T1000 (cell line): ENCODE measurements at regions not wholly inside any gene's neighbourhood (a gene's known extent, or its start where the extent isn't known, plus 50 kb on each side); places are given as distances from the start of the nearest gene placed in this dataset.
A peak's percentile ranks its signal among the peaks of the same experiment; 100 is the strongest.
"Not testable (repeated sequence)": the region's sequence is repeated elsewhere in the genome, so short reads cannot be mapped to it uniquely, and the experiment has no call there.

Experiments used
- DNase-seq: peaks from one replicate; lab custom pipeline; 2025; ENCODE audit warnings: mixed read lengths; lab: John Stamatoyannopoulos, UW

- no peak for DNase-seq
Observed at GRCh38 chr2:153532140-153532539, 53.6 kb upstream of the RPRM start.

DNA sequence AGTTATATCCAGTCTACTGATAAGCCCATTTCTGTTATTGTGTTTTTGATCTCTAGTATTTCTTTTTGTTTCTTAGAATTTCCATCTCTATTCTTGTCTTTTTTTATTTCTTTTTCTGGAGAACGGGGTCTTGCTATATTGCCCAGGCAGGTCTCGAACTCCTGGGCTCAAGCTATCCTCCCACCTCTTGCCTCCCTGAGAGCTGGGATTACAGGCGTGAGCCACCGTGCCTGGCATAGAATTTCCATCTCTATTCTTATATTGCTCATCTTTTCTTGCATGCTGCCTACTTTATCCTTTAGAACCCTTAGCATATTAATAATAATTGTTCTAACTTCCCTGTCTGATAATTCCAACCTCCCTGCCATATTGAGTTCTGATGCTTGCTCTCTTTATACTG, 55.2 kb upstream of the RPRM start:
- not testable (repeated sequence) for DNase-seq

DNA sequence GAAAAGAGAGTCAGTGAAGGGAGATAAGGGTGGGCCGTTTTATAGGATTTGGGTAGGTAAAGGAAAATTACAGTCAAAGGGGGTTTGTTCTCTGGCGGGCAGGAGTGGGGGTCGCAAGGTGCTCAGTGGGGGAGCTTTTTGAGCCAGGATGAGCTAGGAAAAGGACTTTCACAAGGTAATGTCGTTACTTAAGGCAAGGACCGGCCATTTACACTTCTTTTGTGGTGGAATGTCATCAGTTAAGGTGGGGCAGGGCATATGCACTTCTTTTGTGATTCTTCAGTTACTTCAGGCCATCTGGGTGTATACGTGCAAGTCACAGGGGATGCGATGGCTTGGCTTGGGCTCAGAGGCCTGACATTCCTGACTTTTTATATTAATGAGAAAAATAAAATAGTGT, 56.0 kb upstream of the RPRM start:
- DNase-seq: not testable (repeated sequence)

DNA sequence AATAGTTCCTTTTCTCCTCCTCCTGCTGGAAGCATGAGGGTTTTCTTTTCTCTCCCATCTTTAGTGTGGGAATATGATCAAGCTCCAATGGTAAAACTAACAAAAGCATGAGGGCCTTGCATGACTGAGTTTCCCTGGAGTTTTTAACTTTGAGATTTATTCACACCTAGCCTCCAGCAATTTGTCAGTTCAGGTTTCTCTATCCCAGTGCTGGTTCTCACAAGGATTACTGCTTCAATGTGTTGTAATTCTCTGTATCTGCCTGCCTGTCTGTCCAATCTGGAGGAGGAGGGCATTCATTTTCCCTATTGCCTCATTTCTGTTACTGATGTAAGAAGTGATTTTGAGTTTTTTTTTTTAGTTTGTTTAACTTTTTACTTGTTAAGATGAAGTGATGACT, 57.6 kb upstream of the RPRM start:
- no peak for DNase-seq

DNA sequence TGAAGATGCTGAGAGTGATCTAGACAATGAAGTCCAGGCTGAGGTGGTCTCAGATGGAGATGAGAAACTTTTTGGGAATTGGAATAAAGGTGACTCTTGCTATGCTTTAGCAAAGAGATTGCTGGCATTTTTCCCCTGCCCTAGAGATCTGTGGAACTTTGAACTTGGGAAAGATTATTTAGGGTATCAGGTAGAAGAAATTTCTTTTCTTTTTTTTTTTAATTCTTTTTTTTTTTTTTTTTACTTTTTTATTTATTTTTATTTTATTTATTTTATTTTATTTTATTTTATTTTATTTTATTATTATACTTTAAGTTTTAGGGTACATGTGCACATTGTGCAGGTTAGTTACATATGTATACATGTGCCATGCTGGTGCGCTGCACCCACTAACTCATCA, 59.5 kb upstream of the RPRM start:
- DNase-seq: not testable (repeated sequence)

DNA sequence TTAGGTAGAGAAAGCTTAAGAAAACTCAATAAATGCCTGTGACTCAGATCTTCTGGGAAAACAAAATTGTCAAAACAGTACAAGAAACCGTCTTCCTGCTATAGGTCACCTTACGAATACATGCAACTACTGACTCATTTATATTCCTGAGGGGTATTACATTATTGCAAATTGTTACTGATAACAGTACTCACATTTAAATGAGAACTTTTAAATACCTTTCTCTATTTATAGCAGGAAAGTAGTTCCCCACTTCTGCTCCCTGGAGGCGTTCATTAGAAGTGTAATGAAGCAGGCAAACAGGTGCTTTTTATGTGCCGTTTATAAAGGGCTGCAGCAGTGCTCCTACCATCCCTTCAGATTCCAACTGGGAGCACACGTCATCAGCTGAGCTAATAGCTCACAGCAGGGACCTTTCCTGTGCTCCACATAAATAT, 65.1 kb upstream of the RPRM start:
- peak; percentile 17 for DNase-seq

- no peak for DNase-seq
Observed at GRCh38 chr2:153546358-153546757, 67.8 kb upstream of the RPRM start.

DNA sequence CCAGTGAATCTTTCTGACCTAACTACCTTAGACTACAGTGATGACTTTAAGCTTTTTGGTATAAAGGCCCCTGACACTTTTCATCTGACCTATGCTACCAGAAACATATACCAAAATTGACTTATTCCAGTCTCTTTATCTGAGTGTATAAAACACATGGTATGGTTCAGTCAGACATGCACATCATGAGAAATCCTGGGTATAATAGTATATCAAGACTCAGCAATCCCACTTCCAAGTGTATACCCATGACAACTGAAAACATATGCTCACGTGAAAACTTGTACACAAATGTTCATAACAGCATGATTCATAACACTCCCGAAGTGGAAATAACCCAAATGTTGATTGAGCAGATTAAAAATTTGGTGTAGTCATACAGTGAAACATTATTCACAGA, 70.0 kb upstream of the RPRM start:
- DNase-seq: no peak

DNA sequence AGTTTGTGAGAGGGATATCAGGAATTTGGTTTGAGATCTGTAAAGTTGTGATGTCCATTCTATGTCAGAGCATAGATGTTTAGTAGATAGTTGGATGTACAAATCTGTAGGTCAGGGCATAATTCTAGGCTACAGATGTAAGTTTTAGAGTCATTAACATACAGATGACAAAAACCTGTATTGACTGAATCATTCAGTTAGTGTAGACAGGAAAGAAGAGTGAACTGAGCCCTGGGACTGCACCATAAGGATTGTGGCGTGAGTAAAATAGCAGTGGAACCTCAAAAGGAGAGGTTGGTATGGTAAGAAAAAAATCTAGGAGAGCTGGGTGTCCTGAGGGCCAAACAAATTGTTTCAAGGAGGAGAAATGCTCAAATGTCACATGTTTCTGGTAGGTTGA, 73.1 kb upstream of the RPRM start:
- DNase-seq: no peak

GRCh38 chr2:153557211-153557610, 78.6 kb upstream of the RPRM start:
- DNase-seq: no peak

GRCh38 chr2:153557714-153558113, 79.2 kb upstream of the RPRM start:
- no peak for DNase-seq

- DNase-seq: no peak
Observed at GRCh38 chr2:153558247-153558646, 79.7 kb upstream of the RPRM start.

- no peak for DNase-seq
Observed at GRCh38 chr2:153567367-153567766, 88.8 kb upstream of the RPRM start.

DNA sequence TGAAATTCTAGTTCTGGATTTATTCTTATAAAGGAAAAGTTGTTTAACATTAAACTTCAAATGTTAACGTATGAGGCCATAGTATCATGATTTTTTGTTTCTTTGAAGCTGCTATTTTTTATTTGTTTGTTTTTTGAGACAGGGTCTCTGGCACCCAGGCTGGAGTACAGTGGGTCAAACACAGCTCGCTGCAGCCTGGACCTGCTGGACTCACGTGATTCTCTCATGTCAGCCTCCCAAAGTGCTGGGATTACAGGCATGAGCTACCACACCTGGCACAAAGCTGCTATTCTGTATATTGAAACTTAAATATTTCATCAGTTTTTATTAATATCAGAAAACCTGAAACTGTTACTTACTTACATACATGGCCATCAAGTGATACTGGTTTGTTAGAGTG, 89.5 kb upstream of the RPRM start:
- no peak for DNase-seq

GRCh38 chr2:153575171-153575853, 96.8 kb upstream of the RPRM start:
- DNase-seq: no peak

GRCh38 chr2:153584244-153584643, 105.7 kb upstream of the RPRM start:
- no peak for DNase-seq

GRCh38 chr2:153588408-153588807, 109.8 kb upstream of the RPRM start:
- no peak for DNase-seq

DNA sequence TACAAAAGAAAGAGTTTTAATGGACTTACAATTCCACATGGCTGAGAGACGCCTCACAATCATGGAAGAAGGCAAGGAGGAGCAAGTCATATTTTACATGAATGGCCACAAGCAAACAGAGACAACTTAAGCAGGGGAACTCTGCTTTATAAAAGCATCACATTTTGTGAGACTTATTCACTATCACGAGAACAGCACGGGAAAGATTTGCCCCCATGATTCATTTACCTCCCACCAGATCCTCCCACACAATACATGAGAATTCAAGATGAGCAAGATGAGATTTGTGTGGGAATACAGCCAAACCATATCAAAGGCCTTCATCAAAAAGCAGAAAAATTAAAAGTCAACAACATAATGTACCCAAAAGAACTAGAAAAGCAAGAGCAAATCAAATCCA, 111.0 kb upstream of the RPRM start:
- no peak for DNase-seq

- not testable (repeated sequence) for DNase-seq
Observed at GRCh38 chr2:153593086-153593485, 114.5 kb upstream of the RPRM start.

DNA sequence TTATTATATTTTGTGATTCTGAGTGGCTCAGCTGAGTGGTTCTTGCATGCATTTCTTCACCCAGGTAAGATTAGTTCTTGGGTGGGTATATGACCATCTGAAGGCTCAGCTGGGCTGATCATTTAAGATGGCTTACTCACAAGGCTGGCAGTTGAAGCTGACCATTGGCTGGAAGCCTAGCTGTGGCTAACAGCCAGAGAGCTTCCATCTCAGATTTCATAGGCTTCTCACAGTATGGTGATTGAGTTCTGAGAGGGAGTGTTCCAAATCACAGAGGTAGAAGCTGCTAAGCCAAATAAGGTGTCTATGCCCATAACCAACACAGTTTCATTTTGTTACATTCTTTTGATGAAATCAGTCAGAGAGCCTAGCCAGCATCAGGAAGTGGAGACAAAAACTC, 117.4 kb upstream of the RPRM start:
- DNase-seq: no peak

- no peak for DNase-seq
Observed at GRCh38 chr2:153601812-153602211, 123.2 kb upstream of the RPRM start.

- no peak for DNase-seq
Observed at GRCh38 chr2:153604133-153604532, 125.6 kb upstream of the RPRM start.

GRCh38 chr2:153606623-153607022, 128.1 kb upstream of the RPRM start:
- DNase-seq: no peak

GRCh38 chr2:153622285-153622684, 143.7 kb upstream of the RPRM start:
- DNase-seq: no peak
